OCI-LY3 (cell line): ENCODE measurements at regions not wholly inside any gene's neighbourhood (a gene's known extent, or its start where the extent isn't known, plus 50 kb on each side); places are given as distances from the start of the nearest gene placed in this dataset.

Experiments used
- H2AFZ ChIP-seq: fragments of 200-600, 300-600 bp; shearing (Covaris generic); 2 replicates; pipeline ENCODE4 v1.6.0; 2014; ENCODE audit warnings: antibody characterized with exemption, low read depth, low read length
- H3K27ac ChIP-seq: fragments of 200-600, 300-600 bp; sonication (generic); 2 replicates; pipeline ENCODE4 v1.5.1; 2014; ENCODE audit warnings: mild to moderate bottlenecking, low read length, moderate library complexity, mixed read lengths
- H3K27me3 ChIP-seq: fragments of 200-600, 300-600 bp; sonication (generic); 2 replicates; pipeline ENCODE4 v1.6.1; 2014; ENCODE audit warnings: low read depth, low read length, mixed read lengths
- H3K36me3 ChIP-seq: fragments of 200-600, 300-600 bp; sonication (generic); replicated peaks from 2 replicates; pipeline ENCODE3; 2014; ENCODE audit warnings: low read depth, low read length, mixed read lengths
- H3K4me1 ChIP-seq: fragments of 300-600, 200-600 bp; sonication (generic); 2 replicates; pipeline ENCODE4 v1.6.1; 2014; ENCODE audit warnings: low read length, mixed read lengths
- H3K4me2 ChIP-seq: fragments of 200-600, 300-600 bp; sonication (generic); 2 replicates; pipeline ENCODE4 v1.6.1; 2014; ENCODE audit warnings: low read length, mixed read lengths
- H3K4me3 ChIP-seq: fragments of 300-600, 200-600 bp; sonication (generic); 2 replicates; pipeline ENCODE4 v1.5.1; 2014; ENCODE audit warnings: antibody characterized with exemption, mild to moderate bottlenecking, low read length, moderate library complexity
- H3K79me2 ChIP-seq: fragments of 300-600, 200-600 bp; shearing (Covaris generic); 2 replicates; pipeline ENCODE4 v1.6.1; 2014; ENCODE audit warnings: mild to moderate bottlenecking, low read length, mixed read lengths
- H3K9ac ChIP-seq: fragments of 300-600, 200-600 bp; shearing (Covaris generic); 2 replicates; pipeline ENCODE4 v1.6.0; 2014; ENCODE audit warnings: mild to moderate bottlenecking, low read length, moderate library complexity
- H3K9me3 ChIP-seq: fragments of 200-600, 300-600 bp; shearing (Covaris generic); 2 replicates; pipeline ENCODE4 v1.6.1; 2014; ENCODE audit warnings: low read length, mixed read lengths; ENCODE audit not compliant: insufficient read depth
- H4K20me1 ChIP-seq: fragments of 200-600, 300-600 bp; sonication (generic); 2 replicates; pipeline ENCODE4 v1.6.1; 2016; ENCODE audit warnings: low read length, mixed read lengths; ENCODE audit not compliant: insufficient read depth
- EZH2phosphoT487 ChIP-seq: fragments of 200-600 bp; shearing (Covaris generic); IDR thresholded peaks from 2 replicates; pipeline ENCODE4 v1.6.1; 2018; ENCODE audit warnings: antibody characterized with exemption, mixed run types, low read depth
- TF ChIP-seq, protein P1 (sequence below): fragments of 200-600, 300-600 bp; sonication (generic); IDR thresholded peaks from 2 replicates; pipeline ENCODE4 v1.5.1; 2014; ENCODE audit warnings: antibody characterized with exemption, low read length, low read depth

DNA sequence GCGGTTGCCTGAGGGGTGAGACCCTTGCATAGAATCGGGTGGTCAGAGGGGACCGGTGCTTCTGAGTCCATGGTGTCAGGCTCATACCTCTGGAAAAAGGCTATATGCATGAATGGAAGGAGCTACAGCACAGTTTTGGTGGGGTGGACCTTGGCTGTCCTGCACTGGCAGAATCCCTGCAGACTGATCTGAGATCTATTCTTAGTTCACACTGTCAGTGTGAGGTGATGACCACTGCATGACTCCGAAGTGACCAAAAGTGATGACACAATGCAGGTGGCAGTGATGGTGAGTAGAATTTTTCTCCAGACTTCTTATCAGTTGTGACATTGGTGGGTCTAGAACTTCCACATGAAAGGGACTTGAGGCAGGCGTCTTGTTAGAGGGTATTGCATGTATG, 105.2 kb upstream of the SLC28A3 start:
- H3K4me2 ChIP-seq = no peak overlapping the region
- H3K79me2 ChIP-seq = no peaks in the 10 kb centered on the region
- no peaks in the 10 kb centered on the region for H3K36me3 ChIP-seq
- no peak overlapping the region for H3K9ac ChIP-seq
- H3K4me3 ChIP-seq = no peak overlapping the region
- H4K20me1 ChIP-seq = no peaks in the 10 kb centered on the region
- no peak overlapping the region for H2AFZ ChIP-seq
- H3K9me3 ChIP-seq = no peaks in the 10 kb centered on the region
- H3K27ac ChIP-seq = no peak overlapping the region
- no peak for TF ChIP-seq EZH2phosphoT487
- H3K27me3 ChIP-seq = no peaks in the 10 kb centered on the region
- peaks cover 4% of the 10 kb centered on the region; the same call in 1 of the 2 replicates for H3K4me1 ChIP-seq

DNA sequence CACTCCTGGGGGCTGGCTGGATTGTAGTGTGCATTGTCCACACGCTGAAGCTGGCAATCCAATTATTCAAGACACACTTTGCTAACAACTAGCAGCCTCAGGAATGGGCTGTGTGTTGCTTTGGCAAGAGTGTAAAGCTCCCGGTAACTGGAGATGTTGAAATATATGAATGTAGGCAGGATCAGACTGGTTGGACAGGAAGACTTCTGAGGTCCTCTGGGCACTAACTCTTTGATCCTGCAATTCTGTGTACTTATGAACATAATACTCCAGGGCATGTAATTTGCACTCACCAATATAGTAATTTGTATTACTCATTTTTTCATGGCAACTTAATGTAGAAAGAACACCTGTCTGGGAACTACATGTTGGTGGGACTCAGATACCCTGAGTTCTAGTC, 106.7 kb upstream of the SLC28A3 start:
- H4K20me1 ChIP-seq = no peaks in the 10 kb centered on the region
- no peak overlapping the region for H3K4me2 ChIP-seq
- TF ChIP-seq, protein P1, sequence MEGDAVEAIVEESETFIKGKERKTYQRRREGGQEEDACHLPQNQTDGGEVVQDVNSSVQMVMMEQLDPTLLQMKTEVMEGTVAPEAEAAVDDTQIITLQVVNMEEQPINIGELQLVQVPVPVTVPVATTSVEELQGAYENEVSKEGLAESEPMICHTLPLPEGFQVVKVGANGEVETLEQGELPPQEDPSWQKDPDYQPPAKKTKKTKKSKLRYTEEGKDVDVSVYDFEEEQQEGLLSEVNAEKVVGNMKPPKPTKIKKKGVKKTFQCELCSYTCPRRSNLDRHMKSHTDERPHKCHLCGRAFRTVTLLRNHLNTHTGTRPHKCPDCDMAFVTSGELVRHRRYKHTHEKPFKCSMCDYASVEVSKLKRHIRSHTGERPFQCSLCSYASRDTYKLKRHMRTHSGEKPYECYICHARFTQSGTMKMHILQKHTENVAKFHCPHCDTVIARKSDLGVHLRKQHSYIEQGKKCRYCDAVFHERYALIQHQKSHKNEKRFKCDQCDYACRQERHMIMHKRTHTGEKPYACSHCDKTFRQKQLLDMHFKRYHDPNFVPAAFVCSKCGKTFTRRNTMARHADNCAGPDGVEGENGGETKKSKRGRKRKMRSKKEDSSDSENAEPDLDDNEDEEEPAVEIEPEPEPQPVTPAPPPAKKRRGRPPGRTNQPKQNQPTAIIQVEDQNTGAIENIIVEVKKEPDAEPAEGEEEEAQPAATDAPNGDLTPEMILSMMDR = no peak
- TF ChIP-seq EZH2phosphoT487 = no peak
- no peak overlapping the region for H3K27ac ChIP-seq
- no peak overlapping the region for H2AFZ ChIP-seq
- H3K4me3 ChIP-seq = no peak overlapping the region
- H3K27me3 ChIP-seq = no peaks in the 10 kb centered on the region
- H3K9me3 ChIP-seq = no peaks in the 10 kb centered on the region
- no peaks in the 10 kb centered on the region for H3K36me3 ChIP-seq
- H3K79me2 ChIP-seq = no peaks in the 10 kb centered on the region
- H3K9ac ChIP-seq = no peak overlapping the region
- H3K4me1 ChIP-seq = peaks cover 4% of the 10 kb centered on the region; the same call in 1 of the 2 replicates

DNA sequence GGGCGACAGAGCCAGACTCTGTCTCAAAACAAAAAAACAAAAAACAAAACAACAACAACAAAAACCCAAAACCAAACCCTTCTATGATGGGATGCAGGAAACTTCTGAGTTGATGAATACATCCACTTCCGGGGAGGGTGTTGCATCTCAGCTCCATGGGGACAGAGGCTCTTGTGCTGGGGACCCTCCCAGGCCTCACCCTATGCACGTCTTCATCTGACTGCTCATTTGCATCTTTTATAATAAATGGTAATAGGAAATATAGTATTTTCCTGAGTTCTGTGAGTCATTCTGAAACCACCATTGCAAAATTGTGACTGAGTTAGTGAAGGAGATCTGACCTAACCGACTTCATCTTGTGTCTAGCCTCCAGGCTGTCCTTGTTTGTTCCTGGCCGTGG, 109.5 kb upstream of the SLC28A3 start:
- Histone ChIP-seq H3K79me2 (no peaks in the 10 kb centered on the region), H3K4me3 (no peak overlapping the region), H3K9ac (no peak overlapping the region), H3K4me2 (no peak overlapping the region), H4K20me1 (no peaks in the 10 kb centered on the region), H3K27me3 (no peaks in the 10 kb centered on the region), H3K36me3 (no peaks in the 10 kb centered on the region), H3K9me3 (no peaks in the 10 kb centered on the region), H2AFZ (no peak overlapping the region), H3K27ac (no peak overlapping the region), H3K4me1 (peaks cover 4% of the 10 kb centered on the region; the same call in 1 of the 2 replicates)
- TF ChIP-seq, protein P1 = no peak
- no peak for TF ChIP-seq EZH2phosphoT487

DNA sequence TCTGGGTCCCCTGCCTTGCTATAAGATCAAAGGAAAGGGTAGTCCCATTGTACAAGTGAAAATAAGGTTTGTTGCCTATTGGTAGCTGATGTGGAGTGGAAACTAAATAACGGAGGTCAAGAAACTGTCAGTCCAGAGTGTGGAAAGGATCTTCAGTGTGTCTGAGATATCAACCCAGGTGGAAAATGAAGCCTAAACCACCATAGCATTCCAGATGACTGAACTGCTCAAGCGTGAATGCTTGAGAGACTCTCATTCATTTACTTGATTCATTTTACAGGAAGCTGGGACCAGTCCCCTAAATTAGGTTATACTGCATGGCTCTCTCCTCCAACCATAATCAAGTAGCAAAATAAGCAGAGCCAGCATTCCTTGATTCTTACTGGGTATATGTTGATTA, 116.0 kb upstream of the SLC28A3 start:
- TF ChIP-seq EZH2phosphoT487 = no peak
- TF ChIP-seq, protein P1 = no peak
- H3K9me3 ChIP-seq = no peaks in the 10 kb centered on the region
- no peaks in the 10 kb centered on the region for H3K36me3 ChIP-seq
- no peaks in the 10 kb centered on the region for H4K20me1 ChIP-seq
- H3K79me2 ChIP-seq = no peaks in the 10 kb centered on the region
- no peaks in the 10 kb centered on the region for H3K27me3 ChIP-seq
- no peak overlapping the region for H3K27ac ChIP-seq
- H3K9ac ChIP-seq = no peak overlapping the region
- H3K4me1 ChIP-seq = no peaks in the 10 kb centered on the region
- H3K4me3 ChIP-seq = no peak overlapping the region
- H3K4me2 ChIP-seq = no peak overlapping the region
- H2AFZ ChIP-seq = no peak overlapping the region

DNA sequence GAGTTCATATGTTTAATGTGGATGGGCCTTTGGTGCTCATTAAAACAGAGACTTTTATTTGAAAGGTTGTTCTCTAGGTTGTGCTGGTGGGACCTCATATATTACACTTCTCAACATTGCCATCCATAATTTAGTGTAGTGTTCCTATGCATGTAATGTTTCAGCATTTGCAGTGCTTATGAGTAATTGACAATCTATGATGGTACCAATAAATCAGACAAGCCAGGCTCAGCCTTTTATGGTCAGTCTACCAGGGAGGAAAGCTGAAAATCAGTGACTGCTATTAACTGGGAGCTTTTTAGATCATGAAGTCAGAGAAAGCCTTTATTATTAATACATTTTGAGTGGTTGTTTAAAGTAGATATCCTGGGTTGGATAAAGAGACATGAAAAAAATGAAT, 120.1 kb upstream of the SLC28A3 start:
- no peak overlapping the region for H2AFZ ChIP-seq
- no peaks in the 10 kb centered on the region for H3K27me3 ChIP-seq
- no peaks in the 10 kb centered on the region for H3K9me3 ChIP-seq
- H4K20me1 ChIP-seq = no peaks in the 10 kb centered on the region
- no peak overlapping the region for H3K4me3 ChIP-seq
- H3K9ac ChIP-seq = no peak overlapping the region
- peaks cover 4% of the 10 kb centered on the region; the same call in 1 of the 2 replicates for H3K4me1 ChIP-seq
- H3K27ac ChIP-seq = no peak overlapping the region
- TF ChIP-seq, protein P1 = no peak
- no peak for TF ChIP-seq EZH2phosphoT487
- H3K36me3 ChIP-seq = no peaks in the 10 kb centered on the region
- H3K79me2 ChIP-seq = no peaks in the 10 kb centered on the region
- H3K4me2 ChIP-seq = no peak overlapping the region
